Esophagus squamous epithelium (tissue), 5 donors: ENCODE measurements at regions not wholly inside any gene's neighbourhood (a gene's known extent, or its start where the extent isn't known, plus 50 kb on each side); places are given as distances from the start of the nearest gene placed in this dataset.

Experiments used
- DNase-seq: peaks from one replicate; lab custom pipeline; 2025; lab: John Stamatoyannopoulos, UW
- H3K27ac ChIP-seq, 4 donors: fragments of 200-600 bp; sonication (generic); one replicate each; pipeline ENCODE4 v1.5.1; 2016 to 2019; ENCODE audit warnings: mild to moderate bottlenecking in 1 of 4
- H3K27me3 ChIP-seq, 4 donors: fragments of 200-600 bp; sonication (generic); 1 replicate in 3 of 4; 2 replicates in 1 of 4; pipeline versions ENCODE4 v1.5.1 to v1.6.0; 2017 to 2021; ENCODE audit warnings: antibody characterized with exemption in 1 of 4
- H3K36me3 ChIP-seq, 3 donors: fragments of 200-600 bp; sonication (generic); one replicate each; pipeline ENCODE4 v1.5.1; 2016 to 2019
- H3K4me1 ChIP-seq, 3 donors: fragments of 200-600 bp; sonication (generic); one replicate each; pipeline ENCODE4 v1.5.1; 2017 to 2019
- H3K4me3 ChIP-seq, 4 donors: fragments of 200-600 bp; sonication (generic); 1 replicate in 3 of 4; 2 replicates in 1 of 4; pipeline ENCODE4 v1.5.1; 2016 to 2019; ENCODE audit warnings: mild to moderate bottlenecking in 2 of 4, moderate library complexity in 1 of 4
- H3K9me3 ChIP-seq, 3 donors: fragments of 200-600 bp; sonication (generic); one replicate each; pipeline ENCODE4 v1.5.1; 2016 to 2019
- POLR2A ChIP-seq, 4 donors: fragments of 450-650 bp; IDR thresholded peaks; one replicate each; pipeline ENCODE4 v1.6.1; 2017; ENCODE audit warnings: antibody characterized with exemption in 4 of 4, mild to moderate bottlenecking in 4 of 4, moderate library complexity in 3 of 4
- WGBS, 2 donors: methylation state at CpG; one replicate each; pipeline ENCODE4 v1.1.5; 2018; 5-methylcytosine and 5-hydroxymethylcytosine counted together
- intact Hi-C: fragments of 100-400 bp; cut with DNase I; formaldehyde crosslinking; loops from one replicate; pipeline ENCODE4 v1.15.0; 2022
- TF ChIP-seq, protein P1 (sequence below), 6 experiments: fragments of 450-650 bp in 4 of 6; fragments of 200-600 bp in 2 of 6; sonication (generic) in 2 of 6; IDR thresholded peaks; one replicate each; pipeline ENCODE4 v1.5.1; 2016 to 2019; ENCODE audit warnings: antibody characterized with exemption in 6 of 6, mild to moderate bottlenecking in 4 of 6, moderate library complexity in 4 of 6
- donor health status: DM: yes; HTN: yes; CAD: no.

DNA sequence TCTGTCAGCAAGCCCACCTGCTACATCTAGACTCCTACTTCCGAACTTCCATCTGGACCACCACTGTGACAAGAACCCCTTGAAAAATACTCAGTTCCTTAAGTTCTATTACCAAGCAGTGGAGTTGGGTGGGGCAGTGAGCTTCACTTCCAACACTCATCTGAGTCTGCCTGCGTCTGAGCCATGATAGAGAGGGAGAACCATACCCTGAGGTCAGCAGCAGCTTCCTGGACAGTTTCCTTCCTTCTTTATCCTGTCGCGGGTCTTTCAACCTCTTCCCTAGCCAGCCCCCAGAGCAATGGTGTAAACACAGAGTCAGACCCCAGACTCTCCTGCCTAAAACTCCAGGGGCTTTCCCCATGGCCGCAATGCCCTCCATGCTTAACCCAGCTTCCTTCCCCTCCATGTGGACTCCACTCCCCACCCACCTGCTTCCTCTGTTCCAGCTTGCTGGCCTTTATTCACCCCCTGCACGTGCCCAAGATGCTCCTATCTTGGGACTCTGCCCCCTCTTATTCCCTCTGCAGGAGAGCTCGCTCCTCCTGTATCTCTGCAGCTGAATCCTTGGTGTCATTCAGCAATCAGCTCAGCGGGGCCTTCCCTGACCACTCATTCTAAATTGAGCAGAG, 211.2 kb downstream of the SHQ1 start:
- WGBS, 2 donors, result 59 to 73% methylated on average over 8 of the region's 8 CpGs
- Histone ChIP-seq H3K27me3 (peaks cover 0 to 5% (median 0%) of the 10 kb centered on the region in 4 donors), H3K27ac (no peak overlapping the region), H3K36me3 (no peaks in the 10 kb centered on the region), H3K4me1 (no peaks in the 10 kb centered on the region), H3K9me3 (no peaks in the 10 kb centered on the region), H3K4me3 (no peak overlapping the region)
- no peak for DNase-seq
- TF ChIP-seq POLR2A (IDR thresholded peaks at IDR 0.05), result no peak
- TF ChIP-seq, protein P1, sequence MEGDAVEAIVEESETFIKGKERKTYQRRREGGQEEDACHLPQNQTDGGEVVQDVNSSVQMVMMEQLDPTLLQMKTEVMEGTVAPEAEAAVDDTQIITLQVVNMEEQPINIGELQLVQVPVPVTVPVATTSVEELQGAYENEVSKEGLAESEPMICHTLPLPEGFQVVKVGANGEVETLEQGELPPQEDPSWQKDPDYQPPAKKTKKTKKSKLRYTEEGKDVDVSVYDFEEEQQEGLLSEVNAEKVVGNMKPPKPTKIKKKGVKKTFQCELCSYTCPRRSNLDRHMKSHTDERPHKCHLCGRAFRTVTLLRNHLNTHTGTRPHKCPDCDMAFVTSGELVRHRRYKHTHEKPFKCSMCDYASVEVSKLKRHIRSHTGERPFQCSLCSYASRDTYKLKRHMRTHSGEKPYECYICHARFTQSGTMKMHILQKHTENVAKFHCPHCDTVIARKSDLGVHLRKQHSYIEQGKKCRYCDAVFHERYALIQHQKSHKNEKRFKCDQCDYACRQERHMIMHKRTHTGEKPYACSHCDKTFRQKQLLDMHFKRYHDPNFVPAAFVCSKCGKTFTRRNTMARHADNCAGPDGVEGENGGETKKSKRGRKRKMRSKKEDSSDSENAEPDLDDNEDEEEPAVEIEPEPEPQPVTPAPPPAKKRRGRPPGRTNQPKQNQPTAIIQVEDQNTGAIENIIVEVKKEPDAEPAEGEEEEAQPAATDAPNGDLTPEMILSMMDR (IDR thresholded peaks at IDR 0.05), result no peak
- intact Hi-C loops, result no loop called here

GRCh38 chr3:72635551-72635950, 212.7 kb downstream of the SHQ1 start:
- no peaks in the 10 kb centered on the region for H3K9me3 ChIP-seq
- H3K27me3 ChIP-seq, result peaks cover 0 to 3% (median 0%) of the 10 kb centered on the region in 4 donors
- peaks cover 0 to 12% (median 0%) of the 10 kb centered on the region in 3 donors for H3K4me1 ChIP-seq
- H3K4me3 ChIP-seq, result no peak overlapping the region
- no peak overlapping the region for H3K27ac ChIP-seq
- WGBS, 2 donors, result 90 to 91% methylated on average over 4 of the region's 4 CpGs
- H3K36me3 ChIP-seq, result no peaks in the 10 kb centered on the region
- DNase-seq, result no peak
- no peak for TF ChIP-seq POLR2A (IDR thresholded peaks at IDR 0.05)
- TF ChIP-seq, protein P1 (IDR thresholded peaks at IDR 0.05), result no peak
- intact Hi-C loops, result no loop called here

DNA sequence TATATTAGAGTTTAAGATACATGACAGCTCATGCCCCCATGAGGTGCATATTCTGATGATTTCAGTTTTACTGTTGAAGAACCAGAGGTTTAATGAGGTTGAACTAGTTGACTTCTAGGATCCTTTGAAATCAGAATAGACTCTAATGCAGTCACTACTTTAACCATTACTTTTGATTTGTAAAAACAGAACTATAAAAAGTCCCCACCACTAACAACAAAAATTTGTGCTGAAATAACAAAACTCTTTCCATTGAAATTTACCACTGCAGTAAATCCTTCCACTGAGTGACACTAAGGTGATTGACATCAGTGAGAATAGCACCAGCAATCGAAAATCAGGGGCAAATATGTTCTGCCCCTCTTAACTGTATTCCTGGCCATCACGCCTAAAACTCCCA, 214.1 kb downstream of the SHQ1 start:
- TF ChIP-seq POLR2A (IDR thresholded peaks at IDR 0.05), result no peak
- no peaks in the 10 kb centered on the region for H3K9me3 ChIP-seq
- H3K27ac ChIP-seq, result no peak overlapping the region
- intact Hi-C loops, result no loop called here
- H3K4me3 ChIP-seq, result no peak overlapping the region
- WGBS, 2 donors, result 71 to 89% methylated on average over 2 of the region's 2 CpGs
- H3K4me1 ChIP-seq, result peaks cover under 1 to 26% (median 6%) of the 10 kb centered on the region in 3 donors
- DNase-seq, result no peak
- H3K27me3 ChIP-seq, result no peaks in the 10 kb centered on the region
- no peaks in the 10 kb centered on the region for H3K36me3 ChIP-seq

DNA sequence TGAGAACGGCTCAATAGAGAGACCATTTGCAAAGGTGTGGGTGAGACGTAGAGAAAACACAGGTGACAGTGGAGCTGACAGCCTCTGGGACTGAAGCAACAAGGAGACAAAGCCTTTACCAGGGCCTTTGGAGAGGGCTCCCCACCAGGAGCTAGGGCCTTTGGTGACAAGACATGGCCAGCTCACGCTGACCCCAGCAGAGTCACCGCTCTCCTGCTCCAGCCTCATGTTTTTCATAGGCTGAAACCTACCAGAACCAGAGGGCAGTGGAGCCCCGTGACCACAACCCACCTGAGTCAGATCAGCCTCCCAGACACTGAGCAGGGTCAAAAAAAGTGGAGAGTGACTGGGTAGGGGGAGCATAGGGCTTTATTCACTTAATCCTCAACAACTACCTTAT, 214.7 kb downstream of the SHQ1 start:
- no peak for DNase-seq
- Histone ChIP-seq H3K9me3 (no peaks in the 10 kb centered on the region), H3K4me1 (peaks cover 6 to 32% (median 11%) of the 10 kb centered on the region in 3 donors), H3K36me3 (no peaks in the 10 kb centered on the region), H3K27me3 (no peaks in the 10 kb centered on the region), H3K27ac (no peak overlapping the region), H3K4me3 (no peak overlapping the region)
- 84 to 90% methylated on average over 5 of the region's 5 CpGs for WGBS, 2 donors
- intact Hi-C loops, result no loop called here
- TF ChIP-seq POLR2A (IDR thresholded peaks at IDR 0.05), result no peak
- TF ChIP-seq, protein P1 (IDR thresholded peaks at IDR 0.05), result no peak

DNA sequence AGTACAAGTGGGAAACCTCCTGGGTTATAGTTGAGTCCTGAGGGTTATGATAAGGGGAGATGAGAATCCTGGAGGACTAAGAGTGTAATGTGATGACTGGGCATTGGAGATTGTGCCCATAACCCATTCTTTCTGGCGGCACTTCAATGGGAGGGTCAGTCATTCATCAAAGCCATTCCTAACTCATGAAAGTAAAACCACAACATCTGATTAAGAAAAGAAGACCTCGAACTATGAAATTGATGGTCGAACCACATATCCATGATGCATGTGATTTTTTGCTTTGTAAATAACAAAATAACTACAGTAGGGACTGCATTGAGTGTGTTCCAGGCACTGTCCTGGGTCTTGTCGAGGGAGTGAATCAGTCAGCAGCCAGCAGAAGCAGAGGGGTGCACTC, 215.1 kb downstream of the SHQ1 start:
- 67 to 76% methylated on average over 4 of the region's 4 CpGs for WGBS, 2 donors
- Histone ChIP-seq H3K9me3 (no peaks in the 10 kb centered on the region), H3K4me1 (peaks cover 10 to 36% (median 14%) of the 10 kb centered on the region in 3 donors), H3K36me3 (no peaks in the 10 kb centered on the region), H3K27me3 (no peaks in the 10 kb centered on the region), H3K4me3 (no peak overlapping the region), H3K27ac (no peak overlapping the region)
- no peak for TF ChIP-seq POLR2A (IDR thresholded peaks at IDR 0.05)
- TF ChIP-seq, protein P1 (IDR thresholded peaks at IDR 0.05), result no peak
- intact Hi-C loops, result no loop called here
- DNase-seq, result no peak
